GM18868 (cell line): ENCODE measurements at regions not wholly inside any gene's neighbourhood (a gene's known extent, or its start where the extent isn't known, plus 50 kb on each side); places are given as distances from the start of the nearest gene placed in this dataset.

Experiments used
- ATAC-seq: cut with Tn5 transposase; IDR thresholded peaks from one replicate; pipeline ENCODE4 v1.9.1; 2021; ENCODE audit warnings: mild to moderate bottlenecking, moderate library complexity; ENCODE audit not compliant: unreplicated experiment

GRCh38 chr3:84008623-84009022, 950.2 kb upstream of the CADM2 start:
- no peak for ATAC-seq

DNA sequence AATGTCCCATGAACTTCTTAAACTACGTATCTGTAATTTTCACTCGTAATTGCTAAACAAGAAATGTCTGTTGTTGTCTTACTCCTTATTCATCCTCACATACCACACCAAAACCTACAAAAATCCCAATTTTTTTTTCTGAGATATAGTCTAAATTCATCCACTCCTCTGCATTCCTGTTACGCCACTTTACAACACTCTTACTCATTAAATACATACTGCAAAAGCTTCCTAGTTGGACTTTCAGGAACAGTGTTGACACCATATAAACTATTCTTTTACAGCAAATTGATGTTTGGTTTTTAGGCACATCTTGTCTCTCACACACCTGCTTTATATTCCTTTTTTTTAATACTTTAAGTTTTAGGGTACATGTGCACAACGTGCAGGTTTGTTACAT, 934.9 kb upstream of the CADM2 start:
- no peak for ATAC-seq

GRCh38 chr3:84039099-84039498, 919.7 kb upstream of the CADM2 start:
- no peak for ATAC-seq

DNA sequence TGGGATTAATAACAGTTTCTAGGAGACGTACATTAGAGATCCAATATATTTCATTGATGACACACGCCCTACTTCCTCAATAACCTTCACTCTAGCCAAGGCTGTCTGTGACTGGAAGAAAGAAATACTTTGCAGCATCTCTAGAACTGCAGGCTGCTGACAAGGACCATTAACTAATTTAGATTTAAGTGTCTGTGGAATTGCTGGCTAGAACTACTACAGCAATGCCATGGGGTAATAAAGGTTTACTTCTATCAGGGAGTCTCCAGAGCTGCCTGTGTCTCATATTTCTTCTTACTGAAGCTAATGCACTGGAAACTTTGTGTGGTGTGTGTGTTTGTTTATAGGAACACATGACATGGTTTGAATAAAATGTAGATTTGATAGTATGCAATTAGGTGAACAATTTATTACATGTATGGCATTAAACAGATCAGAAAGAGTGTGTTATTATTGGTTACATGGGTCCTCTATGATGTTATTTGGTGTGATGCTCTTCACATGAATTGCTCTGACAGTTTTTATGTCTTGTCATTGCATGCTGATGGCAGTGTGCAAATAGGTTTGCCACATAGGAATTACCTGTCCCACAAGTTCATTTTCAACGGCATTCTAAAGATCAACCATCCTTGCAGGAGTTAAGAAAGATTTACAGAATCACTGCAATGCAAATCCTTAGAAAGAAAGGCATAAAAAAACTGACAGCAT, 916.2 kb upstream of the CADM2 start:
- no peak for ATAC-seq

- no peak for ATAC-seq
Measured at GRCh38 chr3:84066915-84067314, 891.9 kb upstream of the CADM2 start.

GRCh38 chr3:84073664-84074063, 885.1 kb upstream of the CADM2 start:
- no peak for ATAC-seq

DNA sequence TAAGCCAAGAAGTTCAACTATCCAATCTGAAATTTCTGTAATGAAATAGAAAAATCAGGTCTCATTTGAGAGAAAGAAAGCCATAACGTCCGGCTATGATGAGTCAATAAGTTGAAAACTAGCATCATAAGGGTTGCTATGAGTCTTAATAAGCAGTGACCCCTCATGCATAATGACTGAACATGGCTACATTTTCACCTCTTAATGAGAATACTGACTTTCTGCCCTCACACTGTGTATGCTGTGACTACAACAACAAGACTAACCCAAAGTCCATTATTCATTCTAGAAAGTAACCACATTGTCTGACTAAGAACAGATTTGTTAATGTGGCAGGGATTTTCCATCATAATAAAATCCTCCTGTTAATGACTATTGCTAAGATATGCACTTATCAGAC, 884.0 kb upstream of the CADM2 start:
- ATAC-seq, result no peak

DNA sequence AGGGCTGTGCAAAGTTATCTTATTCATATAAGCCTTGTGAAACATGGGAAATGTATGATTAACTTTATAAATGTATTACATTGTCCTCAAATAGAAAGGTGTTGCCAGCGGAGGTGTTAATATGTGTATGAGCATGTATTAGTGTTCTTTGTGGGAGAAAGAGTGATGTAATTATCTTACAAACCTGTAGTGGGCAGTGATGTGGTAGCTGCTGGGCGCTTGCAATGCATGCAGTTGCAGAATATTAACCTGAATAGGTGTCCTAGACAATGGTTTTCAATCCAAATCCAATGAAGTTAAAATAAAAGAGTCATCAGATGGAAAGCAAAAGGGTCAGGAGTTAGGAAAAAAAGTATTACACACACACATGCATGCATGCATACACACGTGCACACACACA, 881.3 kb upstream of the CADM2 start:
- ATAC-seq, result no peak

GRCh38 chr3:84082726-84083125, 876.1 kb upstream of the CADM2 start:
- no peak for ATAC-seq

DNA sequence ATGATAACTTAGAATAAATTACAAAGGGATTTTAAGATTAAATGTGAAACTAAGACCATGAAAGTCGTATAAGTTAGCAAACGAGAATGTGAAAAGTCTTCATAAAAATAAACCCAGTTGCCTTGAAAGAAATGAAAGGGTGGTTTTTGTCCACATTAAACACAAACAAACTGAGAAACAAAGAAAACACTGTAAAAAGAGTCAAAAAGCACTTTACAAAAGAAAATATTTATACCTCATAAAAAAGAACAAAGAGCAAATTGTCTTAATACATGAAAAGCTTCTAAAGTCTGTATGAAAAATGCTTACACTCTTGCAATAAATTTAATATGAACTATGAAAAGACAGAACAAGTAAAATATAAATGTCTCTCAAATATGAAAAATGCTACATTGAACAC, 865.9 kb upstream of the CADM2 start:
- no peak for ATAC-seq

- ATAC-seq, result no peak
Measured at GRCh38 chr3:84096188-84096587, 862.6 kb upstream of the CADM2 start.

- no peak for ATAC-seq
Measured at GRCh38 chr3:84100861-84101260, 857.9 kb upstream of the CADM2 start.

- no peak for ATAC-seq
Measured at GRCh38 chr3:84108442-84108971, 850.3 kb upstream of the CADM2 start.

DNA sequence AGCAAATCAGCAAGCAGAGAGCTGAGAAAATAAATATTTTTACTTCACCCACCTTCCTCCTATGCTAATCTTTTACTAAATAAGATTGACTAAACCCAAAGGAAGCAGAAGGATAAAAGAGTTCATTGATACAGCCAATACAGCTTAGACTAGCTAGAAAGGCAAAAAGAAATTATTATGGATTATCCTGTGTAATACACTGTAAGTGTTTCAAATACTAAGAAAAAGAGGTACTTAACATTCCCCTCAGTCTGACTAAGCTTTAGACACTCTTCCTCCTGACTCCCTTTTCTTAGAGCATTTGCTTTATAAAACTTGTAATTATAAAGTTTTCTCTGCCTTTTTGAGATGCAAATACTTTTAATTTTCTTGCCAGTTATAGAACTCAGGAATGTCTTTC, 848.9 kb upstream of the CADM2 start:
- no peak for ATAC-seq

GRCh38 chr3:84110787-84111186, 848.0 kb upstream of the CADM2 start:
- ATAC-seq, result no peak

DNA sequence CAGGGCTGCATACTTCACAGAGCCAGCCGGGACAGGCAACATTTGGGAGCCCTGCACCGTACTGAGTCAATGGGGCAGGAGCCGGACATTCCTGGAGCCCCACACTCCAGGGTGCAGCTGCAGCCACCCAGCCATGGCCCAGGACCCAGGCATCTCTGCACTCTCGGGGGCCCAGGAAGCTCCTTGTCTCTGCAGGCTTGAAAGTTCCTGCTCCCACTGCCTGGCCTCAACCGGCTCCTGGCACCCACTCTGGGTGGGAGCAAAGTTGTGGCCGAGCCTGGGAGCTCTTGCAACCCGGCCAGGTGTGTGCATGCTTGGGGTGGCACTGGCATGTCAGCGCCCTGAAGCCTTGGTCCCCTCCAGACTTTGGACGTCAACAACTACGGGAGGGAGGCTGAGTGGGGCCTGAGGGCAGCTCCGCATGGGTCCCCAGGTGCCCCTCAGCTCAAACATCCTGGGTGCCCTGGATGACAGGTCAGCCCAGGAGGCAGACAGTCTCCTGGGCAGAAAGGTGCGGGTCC, 833.5 kb upstream of the CADM2 start:
- ATAC-seq, result no peak

- no peak for ATAC-seq
Measured at GRCh38 chr3:84125760-84126159, 833.0 kb upstream of the CADM2 start.

- ATAC-seq, result no peak
Measured at GRCh38 chr3:84126160-84126559, 832.6 kb upstream of the CADM2 start.

DNA sequence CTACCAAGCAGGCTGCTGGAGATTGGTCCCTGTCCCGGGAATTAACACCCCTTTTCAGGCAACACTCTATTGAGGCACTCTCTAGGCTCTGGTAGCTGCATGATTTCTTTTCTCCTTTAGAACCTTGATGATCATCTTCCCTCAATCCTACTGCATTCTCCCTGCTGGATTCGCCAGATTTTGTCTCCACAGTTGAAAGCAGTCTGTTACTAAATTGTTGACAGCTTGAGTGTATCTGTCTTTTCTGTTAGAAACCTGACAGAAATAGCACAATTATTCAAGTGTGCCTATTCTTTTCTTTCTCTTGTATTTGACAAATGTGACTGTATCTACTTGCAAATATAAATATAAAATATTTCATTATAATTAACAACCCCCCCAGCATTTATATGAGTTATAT, 830.8 kb upstream of the CADM2 start:
- no peak for ATAC-seq

DNA sequence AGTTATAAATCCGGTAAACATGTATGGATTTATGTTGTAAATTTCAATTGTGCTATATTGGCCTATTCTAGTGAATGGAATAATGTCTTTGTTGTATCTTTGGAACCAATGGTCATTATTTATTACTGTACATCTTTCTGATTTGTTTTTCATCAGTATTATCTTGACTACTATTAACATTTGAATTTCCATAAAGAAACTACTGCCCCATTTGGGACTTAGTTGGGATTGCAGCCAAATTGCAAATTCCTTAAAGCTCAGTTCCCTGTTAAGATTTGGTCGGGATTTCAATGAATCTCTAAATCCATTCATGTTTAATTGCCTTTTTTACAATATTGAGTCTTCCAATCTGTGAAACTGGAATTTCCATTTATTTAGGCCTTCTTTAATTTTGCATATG, 822.4 kb upstream of the CADM2 start:
- no peak for ATAC-seq

GRCh38 chr3:84140631-84141030, 818.2 kb upstream of the CADM2 start:
- ATAC-seq, result no peak

DNA sequence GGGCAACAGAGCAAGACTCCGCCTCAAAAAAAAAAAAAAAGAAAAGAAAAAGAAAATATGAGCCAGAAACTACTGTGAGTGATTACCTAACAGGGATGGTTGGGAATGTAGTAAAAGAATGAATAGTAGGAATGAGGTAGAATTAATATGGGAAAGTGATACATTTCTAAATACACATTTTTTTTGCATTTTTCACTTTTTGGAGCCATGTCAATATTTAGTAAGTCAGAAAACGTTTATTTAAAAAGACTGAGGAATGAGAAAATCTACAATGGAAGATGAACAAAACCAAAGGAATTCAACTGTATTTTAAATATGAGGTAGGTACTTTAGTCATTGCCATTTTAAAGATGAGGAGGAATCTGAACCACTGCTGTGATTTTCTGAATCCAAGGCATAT, 817.2 kb upstream of the CADM2 start:
- no peak for ATAC-seq

GRCh38 chr3:84165328-84165727, 793.5 kb upstream of the CADM2 start:
- no peak for ATAC-seq
